A673 (cell line): ENCODE measurements at regions not wholly inside any gene's neighbourhood (a gene's known extent, or its start where the extent isn't known, plus 50 kb on each side); places are given as distances from the start of the nearest gene placed in this dataset.

Source experiments
- CTCF ChIP-seq: fragments of 300-800, 200-600 bp; sonication (generic); conservative IDR thresholded peaks from 2 replicates; pipeline ENCODE4 v1.5.1; 2017; ENCODE audit warnings: low read depth, mild to moderate bottlenecking, antibody characterized with exemption, low read length, moderate library complexity, mixed read lengths
- EZH2 ChIP-seq: fragments of 200-600 bp; sonication (generic); IDR thresholded peaks from 2 replicates; pipeline ENCODE4 v1.6.1; 2017; ENCODE audit warnings: borderline replicate concordance, low read depth, mild to moderate bottlenecking, mixed read lengths, antibody characterized with exemption, low read length; ENCODE audit not compliant: poor library complexity, severe bottlenecking

GRCh38 chr1:56137090-56137489 is 442.3 kb downstream of the PLPP3 start:
- no peak for TF ChIP-seq CTCF
- no peak for TF ChIP-seq EZH2
